GM21367 (cell line): ENCODE measurements at regions not wholly inside any gene's neighbourhood (a gene's known extent, or its start where the extent isn't known, plus 50 kb on each side); places are given as distances from the start of the nearest gene placed in this dataset.

Experiments used
- ATAC-seq: cut with Tn5 transposase; IDR thresholded peaks from one replicate; pipeline ENCODE4 v1.9.1; 2021; ENCODE audit not compliant: unreplicated experiment

DNA sequence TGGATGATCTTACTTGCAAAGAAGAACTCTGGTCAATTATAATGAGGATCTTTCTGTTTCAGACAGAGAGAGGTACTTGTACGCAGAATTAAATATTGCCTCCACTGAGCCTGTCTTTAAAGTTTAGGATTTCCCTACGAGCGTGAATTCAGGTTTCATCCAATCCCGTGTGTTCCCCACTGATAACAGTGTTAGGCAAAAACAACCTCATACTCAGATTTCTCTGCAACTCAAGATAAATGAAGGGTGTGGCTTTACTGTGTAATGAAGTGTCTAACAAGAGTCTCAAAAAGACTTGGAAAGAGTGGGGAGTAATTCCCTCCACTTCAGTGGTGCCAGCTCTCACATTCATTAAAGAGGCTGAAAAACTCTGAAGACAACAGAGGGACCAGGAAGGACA is 53.2 kb upstream of the ACO1 start:
- ATAC-seq = no peak

DNA sequence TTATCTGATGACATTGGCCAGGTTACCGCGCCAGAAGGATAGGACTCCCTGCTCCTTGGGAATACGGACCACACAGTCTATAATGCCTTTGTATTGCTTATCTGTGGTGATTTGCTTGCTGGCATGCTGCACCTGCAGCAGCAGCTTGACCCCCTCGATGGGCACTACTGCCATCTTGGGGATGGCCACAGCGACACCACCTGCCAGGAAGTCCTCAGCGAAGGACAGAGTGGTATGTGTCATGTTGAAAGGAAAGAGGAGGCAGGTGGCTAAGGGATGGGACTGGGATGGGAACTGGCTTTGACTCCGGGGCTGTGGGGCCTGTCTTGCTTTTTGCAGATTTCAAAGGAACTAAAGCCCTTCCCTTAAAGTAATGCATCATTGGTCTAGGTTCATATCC is 50.3 kb upstream of the ACO1 start:
- no peak for ATAC-seq
